ENCODE measurements at regions not wholly inside any gene's neighbourhood (a gene's known extent, or its start where the extent isn't known, plus 50 kb on each side); places are given as distances from the start of the nearest gene placed in this dataset.

GRCh38 chr11:33540946-33541915 lies 159.4 kb downstream of the C11orf91 start:
- Histone ChIP-seq H3K27me3 (ENCODE audit: control insufficient read depth, insufficient read depth, low read length) (no peaks in the 10 kb centered on the region), H3K9me3 (ENCODE audit: control insufficient read depth, insufficient read depth, low read length) (no peaks in the 10 kb centered on the region), H3K9ac (ENCODE audit: low read depth, low read length) (no peak overlapping the region), H3K4me1 (ENCODE audit: control insufficient read depth, insufficient read depth, low read length) (no peaks in the 10 kb centered on the region), H3K4me3 (ENCODE audit: low read depth, low read length) (no peak overlapping the region), H3K36me3 (ENCODE audit: control insufficient read depth, insufficient read depth, low read length) (no peaks in the 10 kb centered on the region), H3K27ac (ENCODE audit: low read depth, low read length) (no peak overlapping the region)

- H3K36me3 ChIP-seq (ENCODE audit: control insufficient read depth, insufficient read depth, low read length) = no peaks in the 10 kb centered on the region
- no peak overlapping the region for H3K27ac ChIP-seq (ENCODE audit: low read depth, low read length)
- no peaks in the 10 kb centered on the region for H3K4me1 ChIP-seq (ENCODE audit: control insufficient read depth, insufficient read depth, low read length)
- H3K9me3 ChIP-seq (ENCODE audit: control insufficient read depth, insufficient read depth, low read length) = no peaks in the 10 kb centered on the region
- no peak overlapping the region for H3K9ac ChIP-seq (ENCODE audit: low read depth, low read length)
- H3K27me3 ChIP-seq (ENCODE audit: control insufficient read depth, insufficient read depth, low read length) = no peaks in the 10 kb centered on the region
- no peak overlapping the region for H3K4me3 ChIP-seq (ENCODE audit: low read depth, low read length)
Measured at GRCh38 chr11:33540427-33540826, 160.2 kb downstream of the C11orf91 start.

DNA sequence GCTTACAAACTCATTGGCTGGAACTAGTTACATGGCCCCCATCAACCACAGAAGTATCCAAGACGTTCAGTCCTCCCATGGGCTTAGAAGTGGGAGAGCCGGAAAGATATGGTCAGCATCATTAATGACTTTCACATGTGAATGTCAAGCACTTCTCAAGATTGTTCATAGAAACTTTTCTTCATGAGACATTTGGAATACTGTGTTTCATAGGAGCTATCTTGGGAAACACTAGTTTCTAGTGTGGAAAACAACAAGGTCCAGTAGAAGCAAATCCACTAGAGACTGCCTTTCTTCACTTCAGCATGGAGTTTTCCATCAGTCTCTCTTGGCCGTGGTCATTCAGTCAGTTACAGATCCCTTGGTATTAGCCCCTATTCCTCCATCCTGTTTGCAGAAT lies 160.9 kb downstream of the C11orf91 start:
- H3K4me1 ChIP-seq (ENCODE audit: control insufficient read depth, insufficient read depth, low read length) = no peaks in the 10 kb centered on the region
- H3K27me3 ChIP-seq (ENCODE audit: control insufficient read depth, insufficient read depth, low read length) = no peaks in the 10 kb centered on the region
- no peak overlapping the region for H3K27ac ChIP-seq (ENCODE audit: low read depth, low read length)
- H3K9ac ChIP-seq (ENCODE audit: low read depth, low read length) = no peak overlapping the region
- no peaks in the 10 kb centered on the region for H3K36me3 ChIP-seq (ENCODE audit: control insufficient read depth, insufficient read depth, low read length)
- no peak overlapping the region for H3K4me3 ChIP-seq (ENCODE audit: low read depth, low read length)
- H3K9me3 ChIP-seq (ENCODE audit: control insufficient read depth, insufficient read depth, low read length) = no peaks in the 10 kb centered on the region

DNA sequence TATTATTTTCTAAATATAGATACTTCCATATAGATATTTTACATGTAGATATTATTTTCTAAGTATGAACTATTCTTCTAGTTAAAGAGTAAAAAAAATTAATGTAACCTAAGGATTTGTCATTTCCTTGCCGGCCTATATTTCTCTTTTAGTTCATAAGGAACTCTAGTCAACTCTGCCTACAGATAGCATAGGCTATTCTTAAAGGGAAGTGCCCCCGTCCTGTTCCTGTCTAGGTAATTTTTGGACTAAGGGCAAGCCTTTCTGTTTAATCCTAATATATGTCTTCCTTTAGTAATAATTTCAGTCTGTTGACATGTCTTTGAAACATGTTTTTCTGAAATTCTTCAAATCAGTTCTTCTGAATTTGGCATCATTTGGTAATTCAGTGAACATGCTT lies 161.9 kb downstream of the C11orf91 start:
- Histone ChIP-seq H3K4me3 (ENCODE audit: low read depth, low read length) (no peak overlapping the region), H3K9me3 (ENCODE audit: control insufficient read depth, insufficient read depth, low read length) (no peaks in the 10 kb centered on the region), H3K36me3 (ENCODE audit: control insufficient read depth, insufficient read depth, low read length) (no peaks in the 10 kb centered on the region), H3K27me3 (ENCODE audit: control insufficient read depth, insufficient read depth, low read length) (no peaks in the 10 kb centered on the region), H3K9ac (ENCODE audit: low read depth, low read length) (no peak overlapping the region), H3K27ac (ENCODE audit: low read depth, low read length) (no peak overlapping the region), H3K4me1 (ENCODE audit: control insufficient read depth, insufficient read depth, low read length) (no peaks in the 10 kb centered on the region)

DNA sequence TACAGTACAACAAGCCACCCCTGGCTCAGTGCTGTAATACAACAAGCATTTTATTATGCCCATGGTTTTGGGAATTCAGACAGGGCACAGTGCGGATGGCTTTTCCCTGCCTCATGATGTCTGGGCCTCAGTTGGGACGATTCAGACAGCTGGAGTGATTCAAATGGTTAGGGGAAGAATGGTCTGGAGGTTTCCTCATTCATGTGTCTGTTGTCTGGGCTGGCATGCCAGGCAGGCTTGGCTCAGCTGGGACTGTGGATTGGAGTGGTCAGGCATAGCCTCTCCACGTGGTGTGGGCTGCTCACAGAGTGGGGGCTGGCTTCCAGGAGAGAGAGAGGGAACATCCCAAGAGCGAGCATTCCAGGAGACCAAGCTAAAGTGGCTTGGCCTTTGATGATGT lies 164.4 kb downstream of the C11orf91 start:
- Histone ChIP-seq H3K36me3 (ENCODE audit: control insufficient read depth, insufficient read depth, low read length) (no peaks in the 10 kb centered on the region), H3K4me3 (ENCODE audit: low read depth, low read length) (no peak overlapping the region), H3K9me3 (ENCODE audit: control insufficient read depth, insufficient read depth, low read length) (no peaks in the 10 kb centered on the region), H3K27ac (ENCODE audit: low read depth, low read length) (no peak overlapping the region), H3K27me3 (ENCODE audit: control insufficient read depth, insufficient read depth, low read length) (no peaks in the 10 kb centered on the region), H3K9ac (ENCODE audit: low read depth, low read length) (no peak overlapping the region), H3K4me1 (ENCODE audit: control insufficient read depth, insufficient read depth, low read length) (no peaks in the 10 kb centered on the region)

- Histone ChIP-seq H3K36me3 (ENCODE audit: control insufficient read depth, insufficient read depth, low read length) (no peaks in the 10 kb centered on the region), H3K27me3 (ENCODE audit: control insufficient read depth, insufficient read depth, low read length) (no peaks in the 10 kb centered on the region), H3K4me3 (ENCODE audit: low read depth, low read length) (no peak overlapping the region), H3K9me3 (ENCODE audit: control insufficient read depth, insufficient read depth, low read length) (no peaks in the 10 kb centered on the region), H3K4me1 (ENCODE audit: control insufficient read depth, insufficient read depth, low read length) (no peaks in the 10 kb centered on the region), H3K27ac (ENCODE audit: low read depth, low read length) (no peak overlapping the region), H3K9ac (ENCODE audit: low read depth, low read length) (no peak overlapping the region)
Measured at GRCh38 chr11:33534575-33534974, 166.1 kb downstream of the C11orf91 start.

- Histone ChIP-seq H3K27ac (ENCODE audit: low read depth, low read length) (no peak overlapping the region), H3K4me1 (ENCODE audit: control insufficient read depth, insufficient read depth, low read length) (no peaks in the 10 kb centered on the region), H3K9ac (ENCODE audit: low read depth, low read length) (no peak overlapping the region), H3K9me3 (ENCODE audit: control insufficient read depth, insufficient read depth, low read length) (no peaks in the 10 kb centered on the region), H3K36me3 (ENCODE audit: control insufficient read depth, insufficient read depth, low read length) (no peaks in the 10 kb centered on the region), H3K4me3 (ENCODE audit: low read depth, low read length) (no peak overlapping the region), H3K27me3 (ENCODE audit: control insufficient read depth, insufficient read depth, low read length) (no peaks in the 10 kb centered on the region)
Measured at GRCh38 chr11:33533386-33534052, 167.1 kb downstream of the C11orf91 start.

- no peaks in the 10 kb centered on the region for H3K4me1 ChIP-seq (ENCODE audit: control insufficient read depth, insufficient read depth, low read length)
- H3K27me3 ChIP-seq (ENCODE audit: control insufficient read depth, insufficient read depth, low read length) = no peaks in the 10 kb centered on the region
- no peaks in the 10 kb centered on the region for H3K9me3 ChIP-seq (ENCODE audit: control insufficient read depth, insufficient read depth, low read length)
- no peak overlapping the region for H3K4me3 ChIP-seq (ENCODE audit: low read depth, low read length)
- H3K27ac ChIP-seq (ENCODE audit: low read depth, low read length) = no peak overlapping the region
- no peak overlapping the region for H3K9ac ChIP-seq (ENCODE audit: low read depth, low read length)
- H3K36me3 ChIP-seq (ENCODE audit: control insufficient read depth, insufficient read depth, low read length) = no peaks in the 10 kb centered on the region
Measured at GRCh38 chr11:33532720-33533385, 167.8 kb downstream of the C11orf91 start.

GRCh38 chr11:33532257-33532656 lies 168.4 kb downstream of the C11orf91 start:
- Histone ChIP-seq H3K27me3 (ENCODE audit: control insufficient read depth, insufficient read depth, low read length) (no peaks in the 10 kb centered on the region), H3K9ac (ENCODE audit: low read depth, low read length) (no peak overlapping the region), H3K27ac (ENCODE audit: low read depth, low read length) (no peak overlapping the region), H3K9me3 (ENCODE audit: control insufficient read depth, insufficient read depth, low read length) (no peaks in the 10 kb centered on the region), H3K4me3 (ENCODE audit: low read depth, low read length) (no peak overlapping the region), H3K4me1 (ENCODE audit: control insufficient read depth, insufficient read depth, low read length) (no peaks in the 10 kb centered on the region), H3K36me3 (ENCODE audit: control insufficient read depth, insufficient read depth, low read length) (no peaks in the 10 kb centered on the region)

- Histone ChIP-seq H3K4me1 (ENCODE audit: control insufficient read depth, insufficient read depth, low read length) (no peaks in the 10 kb centered on the region), H3K4me3 (ENCODE audit: low read depth, low read length) (no peak overlapping the region), H3K27ac (ENCODE audit: low read depth, low read length) (no peak overlapping the region), H3K9ac (ENCODE audit: low read depth, low read length) (no peak overlapping the region), H3K27me3 (ENCODE audit: control insufficient read depth, insufficient read depth, low read length) (no peaks in the 10 kb centered on the region), H3K36me3 (ENCODE audit: control insufficient read depth, insufficient read depth, low read length) (no peaks in the 10 kb centered on the region), H3K9me3 (ENCODE audit: control insufficient read depth, insufficient read depth, low read length) (no peaks in the 10 kb centered on the region)
Measured at GRCh38 chr11:33531743-33532181, 168.9 kb downstream of the C11orf91 start.

GRCh38 chr11:33530815-33531214 lies 169.8 kb downstream of the C11orf91 start:
- H3K36me3 ChIP-seq (ENCODE audit: control insufficient read depth, insufficient read depth, low read length) = no peaks in the 10 kb centered on the region
- no peak overlapping the region for H3K9ac ChIP-seq (ENCODE audit: low read depth, low read length)
- no peak overlapping the region for H3K27ac ChIP-seq (ENCODE audit: low read depth, low read length)
- no peaks in the 10 kb centered on the region for H3K9me3 ChIP-seq (ENCODE audit: control insufficient read depth, insufficient read depth, low read length)
- H3K27me3 ChIP-seq (ENCODE audit: control insufficient read depth, insufficient read depth, low read length) = no peaks in the 10 kb centered on the region
- no peak overlapping the region for H3K4me3 ChIP-seq (ENCODE audit: low read depth, low read length)
- no peaks in the 10 kb centered on the region for H3K4me1 ChIP-seq (ENCODE audit: control insufficient read depth, insufficient read depth, low read length)
